Fibroblast of mammary gland (primary cell): ENCODE measurements at regions not wholly inside any gene's neighbourhood (a gene's known extent, or its start where the extent isn't known, plus 50 kb on each side); places are given as distances from the start of the nearest gene placed in this dataset.

Experiments
- DNase-seq: peaks from one replicate; pipeline ENCODE4 v3.0.0-alpha.2; 2010; ENCODE audit warnings: low read depth
- H3K4me3 ChIP-seq: 2 replicates; pipeline ENCODE4 v1.5.1; 2011; ENCODE audit warnings: low read depth, mild to moderate bottlenecking, low read length, moderate library complexity; ENCODE audit not compliant: control insufficient read depth
- TF ChIP-seq, protein P1 (sequence below): conservative IDR thresholded peaks from 2 replicates; pipeline ENCODE4 v1.5.1; 2011; ENCODE audit warnings: low read depth, low read length, inconsistent platforms; ENCODE audit not compliant: control insufficient read depth, insufficient read depth

- TF ChIP-seq, protein P1, sequence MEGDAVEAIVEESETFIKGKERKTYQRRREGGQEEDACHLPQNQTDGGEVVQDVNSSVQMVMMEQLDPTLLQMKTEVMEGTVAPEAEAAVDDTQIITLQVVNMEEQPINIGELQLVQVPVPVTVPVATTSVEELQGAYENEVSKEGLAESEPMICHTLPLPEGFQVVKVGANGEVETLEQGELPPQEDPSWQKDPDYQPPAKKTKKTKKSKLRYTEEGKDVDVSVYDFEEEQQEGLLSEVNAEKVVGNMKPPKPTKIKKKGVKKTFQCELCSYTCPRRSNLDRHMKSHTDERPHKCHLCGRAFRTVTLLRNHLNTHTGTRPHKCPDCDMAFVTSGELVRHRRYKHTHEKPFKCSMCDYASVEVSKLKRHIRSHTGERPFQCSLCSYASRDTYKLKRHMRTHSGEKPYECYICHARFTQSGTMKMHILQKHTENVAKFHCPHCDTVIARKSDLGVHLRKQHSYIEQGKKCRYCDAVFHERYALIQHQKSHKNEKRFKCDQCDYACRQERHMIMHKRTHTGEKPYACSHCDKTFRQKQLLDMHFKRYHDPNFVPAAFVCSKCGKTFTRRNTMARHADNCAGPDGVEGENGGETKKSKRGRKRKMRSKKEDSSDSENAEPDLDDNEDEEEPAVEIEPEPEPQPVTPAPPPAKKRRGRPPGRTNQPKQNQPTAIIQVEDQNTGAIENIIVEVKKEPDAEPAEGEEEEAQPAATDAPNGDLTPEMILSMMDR = no peak
- DNase-seq = no peak
- H3K4me3 ChIP-seq = no peak overlapping the region
Measured at GRCh38 chr16:13527332-13527731, 392.6 kb upstream of the ERCC4 start.

DNA sequence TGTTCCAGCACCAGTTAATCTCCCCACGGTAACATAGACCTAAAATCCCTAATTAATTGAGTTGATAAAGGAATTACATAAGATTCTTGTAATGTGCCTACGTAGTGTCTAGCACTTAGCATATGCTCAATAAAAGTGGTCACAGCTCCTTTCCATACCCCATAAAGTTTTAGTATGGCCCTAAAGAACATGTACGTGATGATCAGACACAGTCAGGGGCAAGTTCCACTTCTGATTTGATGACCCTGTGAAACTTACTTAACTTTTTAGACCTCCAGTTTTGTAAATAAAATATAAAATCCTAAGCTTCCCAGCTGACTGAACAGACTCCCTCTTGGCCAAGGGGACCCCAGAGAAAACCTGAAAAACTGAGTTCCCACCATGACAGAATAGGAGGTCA, 391.3 kb upstream of the ERCC4 start:
- TF ChIP-seq, protein P1 = no peak
- DNase-seq = no peak
- no peak overlapping the region for H3K4me3 ChIP-seq

- no peak for DNase-seq
- TF ChIP-seq, protein P1 = no peak
- no peak overlapping the region for H3K4me3 ChIP-seq
Measured at GRCh38 chr16:13529193-13529982, 390.6 kb upstream of the ERCC4 start.

DNA sequence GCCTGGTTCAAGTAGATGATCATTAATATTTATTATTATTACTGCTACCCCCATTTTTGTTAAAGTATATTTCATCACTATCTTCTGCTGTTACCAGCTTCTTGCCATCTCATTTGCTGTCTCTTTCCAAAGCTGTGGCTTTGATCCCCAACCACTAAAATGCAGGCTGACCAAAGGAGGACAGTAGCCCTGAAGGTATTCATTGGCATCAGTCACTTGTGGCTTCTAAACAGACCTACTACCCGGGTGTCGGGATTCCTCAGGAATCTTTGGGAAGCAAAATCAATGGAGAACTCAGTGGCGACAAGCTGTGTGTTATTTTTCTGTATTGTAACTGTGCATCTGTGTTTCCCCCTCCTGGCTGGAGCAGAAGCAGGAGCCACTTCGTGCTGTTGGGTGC, 379.2 kb upstream of the ERCC4 start:
- H3K4me3 ChIP-seq = no peak overlapping the region
- no peak for DNase-seq
- TF ChIP-seq, protein P1 = no peak

DNA sequence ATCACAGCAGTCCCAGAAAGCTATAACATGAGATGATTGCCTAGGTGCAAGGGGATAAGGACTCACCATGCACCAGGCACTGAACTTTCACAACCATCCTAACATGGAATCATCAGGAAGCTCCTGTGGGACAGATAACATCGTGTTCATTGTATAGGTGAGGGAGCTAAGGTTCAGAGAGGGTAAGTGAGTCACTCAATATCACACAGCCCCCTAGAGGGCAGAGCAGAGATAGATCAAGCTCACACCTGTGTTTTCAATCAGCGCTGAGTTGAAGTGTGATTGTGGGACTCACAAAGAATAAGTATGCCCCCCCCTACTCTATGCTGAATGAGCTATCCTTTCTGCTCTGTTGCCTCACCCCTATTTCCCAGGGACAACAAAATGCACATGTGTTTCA, 377.7 kb upstream of the ERCC4 start:
- DNase-seq = no peak
- TF ChIP-seq, protein P1 = no peak
- no peak overlapping the region for H3K4me3 ChIP-seq

- H3K4me3 ChIP-seq = no peak overlapping the region
- TF ChIP-seq, protein P1 = no peak
Measured at GRCh38 chr16:13543850-13544249, 376.1 kb upstream of the ERCC4 start.

More at GRCh38 chr16:13543850-13544249, 376.1 kb upstream of the ERCC4 start:
- DNase-seq = no peak
